ENCODE measurements at regions not wholly inside any gene's neighbourhood (a gene's known extent, or its start where the extent isn't known, plus 50 kb on each side); places are given as distances from the start of the nearest gene placed in this dataset.

GRCh38 chr5:92163906-92164305, 780.8 kb upstream of the ARRDC3 start:
- Histone ChIP-seq H3K27ac (replicated peaks) (no peak overlapping the region), H3K4me3 (replicated peaks; ENCODE audit: insufficient read depth, low read length) (no peak overlapping the region), H3K27me3 (ENCODE audit: insufficient read depth, poor library complexity, severe bottlenecking) (no peaks in the 10 kb centered on the region)
- TF ChIP-seq SPI1 (IDR thresholded peaks at IDR 0.05; ENCODE audit: borderline replicate concordance, low read depth) (no peak), GABPA (IDR thresholded peaks at IDR 0.05; ENCODE audit: low read depth) (no peak), POLR2AphosphoS5 (IDR thresholded peaks at IDR 0.05; ENCODE audit: low read depth) (no peak), REST (IDR thresholded peaks at IDR 0.05; ENCODE audit: insufficient replicate concordance, low read depth) (no peak), CTCF (IDR thresholded peaks at IDR 0.05; ENCODE audit: insufficient read depth, low read length) (no peak)
- DNase-seq (ENCODE audit: low read depth in 1 of 2, low spot score in 1 of 2): no peak

GRCh38 chr5:92147798-92148197, 764.7 kb upstream of the ARRDC3 start:
- Histone ChIP-seq H3K4me3 (replicated peaks; ENCODE audit: insufficient read depth, low read length) (no peak overlapping the region), H3K27me3 (ENCODE audit: insufficient read depth, poor library complexity, severe bottlenecking) (no peaks in the 10 kb centered on the region), H3K27ac (replicated peaks) (no peak overlapping the region)
- no peak for DNase-seq (ENCODE audit: low read depth in 1 of 2, low spot score in 1 of 2)
- TF ChIP-seq REST (IDR thresholded peaks at IDR 0.05; ENCODE audit: insufficient replicate concordance, low read depth) (no peak), GABPA (IDR thresholded peaks at IDR 0.05; ENCODE audit: low read depth) (no peak), CTCF (IDR thresholded peaks at IDR 0.05; ENCODE audit: insufficient read depth, low read length) (no peak), POLR2AphosphoS5 (IDR thresholded peaks at IDR 0.05; ENCODE audit: low read depth) (no peak), SPI1 (IDR thresholded peaks at IDR 0.05; ENCODE audit: borderline replicate concordance, low read depth) (no peak)

GRCh38 chr5:92147266-92147665, 764.1 kb upstream of the ARRDC3 start:
- DNase-seq (ENCODE audit: low read depth in 1 of 2, low spot score in 1 of 2): no peak

More at GRCh38 chr5:92147266-92147665, 764.1 kb upstream of the ARRDC3 start:
- no peaks in the 10 kb centered on the region for H3K27me3 ChIP-seq (ENCODE audit: insufficient read depth, poor library complexity, severe bottlenecking)
- H3K4me3 ChIP-seq (replicated peaks; ENCODE audit: insufficient read depth, low read length): no peak overlapping the region
- TF ChIP-seq POLR2AphosphoS5 (IDR thresholded peaks at IDR 0.05; ENCODE audit: low read depth) (no peak), GABPA (IDR thresholded peaks at IDR 0.05; ENCODE audit: low read depth) (no peak), REST (IDR thresholded peaks at IDR 0.05; ENCODE audit: insufficient replicate concordance, low read depth) (no peak), SPI1 (IDR thresholded peaks at IDR 0.05; ENCODE audit: borderline replicate concordance, low read depth) (no peak), CTCF (IDR thresholded peaks at IDR 0.05; ENCODE audit: insufficient read depth, low read length) (no peak)
- H3K27ac ChIP-seq (replicated peaks): no peak overlapping the region

Measured in HL-60 (cell line).